NOMO-1 treated with DMSO at 0.1 percent for 48 hours (cell line): ENCODE measurements at regions not wholly inside any gene's neighbourhood (a gene's known extent, or its start where the extent isn't known, plus 50 kb on each side); places are given as distances from the start of the nearest gene placed in this dataset.
"Not testable (repeated sequence)": the region's sequence is repeated elsewhere in the genome, so short reads cannot be mapped to it uniquely, and the experiment has no call there.

Experiments
- DNase-seq: peaks from one replicate; lab custom pipeline; 2025; ENCODE audit not compliant: unreplicated experiment; lab: John Stamatoyannopoulos, UW

DNA sequence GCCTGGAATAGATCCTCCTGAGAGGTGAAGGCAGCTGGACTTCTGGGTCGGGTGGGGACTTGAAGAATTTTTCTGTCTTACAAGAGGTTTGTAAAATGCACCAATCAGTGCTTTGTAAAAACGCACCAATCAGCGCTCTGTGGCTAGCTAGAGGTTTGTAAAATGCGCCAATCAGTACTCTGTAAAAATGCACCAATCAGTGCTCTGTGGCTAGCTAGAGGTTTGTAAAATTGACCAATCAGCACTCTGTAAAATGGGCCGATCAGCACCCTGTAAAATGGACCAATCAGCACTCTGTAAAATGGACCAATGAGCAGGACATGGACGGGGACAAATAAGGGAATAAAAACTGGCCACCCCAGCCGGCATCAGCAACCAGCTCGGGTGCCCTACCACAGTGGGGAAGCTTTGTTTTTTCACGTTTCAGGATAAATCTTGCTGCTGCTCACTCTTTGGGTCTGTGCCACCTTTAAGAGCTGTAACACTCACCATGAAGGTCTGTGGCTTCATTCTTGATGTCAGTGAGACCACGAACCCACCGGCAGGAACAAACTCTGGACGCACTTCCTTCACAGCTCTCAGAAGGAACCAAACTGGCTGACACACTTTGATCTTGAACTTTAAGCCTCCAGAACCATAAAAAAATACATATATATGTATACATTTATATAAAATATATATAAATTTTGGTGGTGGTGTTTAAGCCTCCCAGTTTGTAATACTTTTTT, 197.8 kb upstream of the SLCO3A1 start:
- DNase-seq, result not testable (repeated sequence)

DNA sequence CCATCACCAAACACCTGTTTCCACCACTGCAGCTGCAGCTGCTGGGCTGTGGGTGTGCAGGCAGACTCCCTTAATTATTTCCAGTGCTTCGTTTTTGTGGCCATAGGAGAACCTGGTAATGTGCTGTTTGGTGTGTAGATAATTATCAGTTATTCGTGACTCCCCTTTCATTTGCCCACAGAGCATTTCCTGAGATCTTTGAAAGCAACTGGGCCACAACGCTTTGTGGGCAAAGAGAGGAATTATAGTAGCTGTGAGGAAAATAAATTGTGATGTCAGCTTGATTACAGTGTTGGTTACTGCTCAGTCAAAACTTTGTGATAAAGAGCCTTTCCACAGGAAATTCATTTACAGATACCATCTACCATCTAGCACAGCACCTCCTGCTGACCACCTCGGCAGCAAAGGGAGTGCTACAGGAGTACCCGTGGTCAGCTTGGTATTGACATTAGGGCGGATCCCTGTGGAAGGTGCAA, 193.3 kb upstream of the SLCO3A1 start:
- DNase-seq, result no peak

DNA sequence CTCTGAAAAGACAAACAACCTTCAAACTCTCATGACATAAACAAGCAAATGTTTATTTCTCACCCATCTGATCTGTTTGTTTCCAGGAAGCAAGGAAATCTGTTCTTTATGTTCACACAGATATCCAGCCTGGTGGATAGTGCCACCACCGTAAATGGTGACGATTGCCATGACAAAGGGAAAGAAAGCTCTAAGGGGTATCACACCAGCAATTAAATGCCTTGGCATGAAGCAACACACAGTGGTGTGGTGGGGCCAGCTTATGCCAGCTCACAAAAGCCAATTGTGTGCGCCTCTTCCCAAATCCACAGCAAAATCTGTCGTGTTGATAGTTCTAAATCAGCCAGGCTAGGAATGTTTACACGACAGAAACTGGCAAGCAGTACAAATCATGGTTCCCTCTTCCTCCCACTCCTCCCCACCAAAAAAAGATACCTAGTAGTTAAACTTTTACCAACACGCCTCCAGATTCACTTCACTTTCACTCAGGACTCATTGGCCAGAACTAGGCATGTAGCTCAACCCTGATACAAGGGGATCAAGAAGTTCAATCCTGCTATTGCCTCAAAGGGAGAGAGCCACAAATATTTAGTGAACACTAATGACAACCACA, 189.2 kb upstream of the SLCO3A1 start:
- no peak for DNase-seq

DNA sequence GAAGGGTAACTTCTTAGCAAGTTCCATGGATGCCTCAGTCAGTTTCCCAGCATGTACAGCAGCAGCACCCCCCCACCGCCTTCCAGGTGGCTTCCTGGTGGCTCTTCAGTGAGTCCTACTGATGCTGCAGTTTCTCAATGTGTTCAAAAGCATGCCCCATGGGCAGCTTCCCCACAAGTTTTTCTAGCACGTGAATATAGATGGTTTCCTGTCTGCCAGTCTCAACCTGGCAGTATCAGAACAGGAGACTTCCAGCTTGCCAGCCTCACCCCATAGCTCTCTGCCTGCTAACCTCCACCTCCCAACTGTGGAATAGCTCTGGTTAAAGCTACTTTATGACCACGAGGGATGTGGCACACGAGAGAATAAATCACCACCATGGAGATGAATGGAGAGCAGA, 188.3 kb upstream of the SLCO3A1 start:
- DNase-seq, result no peak

- DNase-seq, result no peak
These were observed 185.1 kb upstream of the SLCO3A1 start for GRCh38 chr15:91668370-91668769.

- DNase-seq, result no peak
These were observed 183.4 kb upstream of the SLCO3A1 start for GRCh38 chr15:91670108-91670507.

DNA sequence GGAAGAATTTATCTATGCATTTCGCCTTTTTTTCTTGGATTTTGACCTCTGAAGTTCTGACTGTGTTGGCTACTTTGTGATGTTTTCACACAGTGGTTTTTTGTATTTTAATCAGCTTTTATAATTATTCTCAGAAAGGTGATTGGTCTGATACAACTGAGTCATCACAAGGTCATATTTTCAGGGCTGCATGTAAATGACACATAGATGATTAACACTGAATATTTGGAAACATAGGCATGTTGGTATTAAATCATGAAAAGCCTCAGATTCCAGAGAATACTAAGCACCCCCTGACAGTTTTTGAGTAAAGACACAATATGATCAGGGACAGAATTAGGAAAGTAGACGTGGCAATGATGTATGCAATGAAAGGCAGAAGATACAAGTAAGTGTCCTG, 175.5 kb upstream of the SLCO3A1 start:
- no peak for DNase-seq

GRCh38 chr15:91679447-91679846, 174.1 kb upstream of the SLCO3A1 start:
- DNase-seq, result no peak

DNA sequence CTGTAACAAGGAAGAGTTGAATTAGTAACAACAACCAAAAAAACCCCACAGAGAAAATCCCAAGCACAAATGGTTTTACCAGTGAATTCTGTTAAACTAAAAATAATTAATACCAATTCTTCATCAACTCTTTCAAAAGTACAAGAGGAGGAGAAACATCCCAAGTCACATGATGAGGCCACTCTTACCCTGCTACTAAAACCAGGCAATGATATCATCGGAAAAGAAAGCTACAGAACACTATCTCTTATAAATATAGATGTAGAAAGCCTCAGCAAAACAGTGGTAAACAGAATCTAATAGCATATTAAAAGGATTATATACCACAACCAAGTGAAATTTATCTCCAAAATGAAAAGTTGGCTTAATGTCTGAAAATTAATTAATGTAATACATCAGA, 168.1 kb upstream of the SLCO3A1 start:
- no peak for DNase-seq

GRCh38 chr15:91688811-91689210, 164.7 kb upstream of the SLCO3A1 start:
- no peak for DNase-seq

DNA sequence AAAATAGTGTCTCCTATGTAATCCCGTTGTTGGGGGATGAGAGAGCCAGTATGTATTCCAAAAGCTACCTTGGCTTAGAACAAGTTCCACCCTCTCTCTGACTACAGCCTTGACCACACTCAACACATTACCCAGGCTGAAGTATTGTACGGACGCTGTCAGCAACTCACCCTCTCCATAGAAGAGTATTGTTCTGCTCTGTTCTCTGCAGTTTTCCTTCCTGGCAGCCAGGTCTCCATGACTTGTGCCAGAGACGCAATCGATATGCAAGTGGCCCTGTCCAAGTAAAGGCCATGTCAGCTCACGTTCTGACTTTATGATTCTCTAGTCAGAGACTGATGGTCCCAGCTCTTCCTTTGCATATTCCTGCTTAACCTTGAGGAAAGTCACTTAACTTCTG, 164.1 kb upstream of the SLCO3A1 start:
- DNase-seq, result no peak

DNA sequence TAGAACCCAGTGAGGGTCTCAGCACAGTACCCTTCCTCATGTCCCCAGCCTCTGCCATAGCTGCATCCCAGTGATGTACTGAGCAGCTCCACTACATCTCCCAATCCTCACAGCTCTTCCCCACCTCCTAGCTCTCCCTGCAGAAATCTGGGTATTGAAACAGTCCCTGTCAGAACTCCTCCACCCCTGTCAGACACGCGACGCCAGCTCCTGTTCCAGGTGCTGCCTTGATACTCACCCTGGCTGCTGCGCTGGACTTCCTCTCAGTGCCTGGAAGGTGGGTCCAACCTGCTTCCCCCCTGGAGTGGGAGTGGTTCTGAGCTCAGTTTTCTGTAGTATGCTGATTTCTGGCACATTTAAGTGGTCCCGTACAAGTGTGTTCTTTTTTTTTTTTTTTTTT, 160.9 kb upstream of the SLCO3A1 start:
- DNase-seq, result no peak

DNA sequence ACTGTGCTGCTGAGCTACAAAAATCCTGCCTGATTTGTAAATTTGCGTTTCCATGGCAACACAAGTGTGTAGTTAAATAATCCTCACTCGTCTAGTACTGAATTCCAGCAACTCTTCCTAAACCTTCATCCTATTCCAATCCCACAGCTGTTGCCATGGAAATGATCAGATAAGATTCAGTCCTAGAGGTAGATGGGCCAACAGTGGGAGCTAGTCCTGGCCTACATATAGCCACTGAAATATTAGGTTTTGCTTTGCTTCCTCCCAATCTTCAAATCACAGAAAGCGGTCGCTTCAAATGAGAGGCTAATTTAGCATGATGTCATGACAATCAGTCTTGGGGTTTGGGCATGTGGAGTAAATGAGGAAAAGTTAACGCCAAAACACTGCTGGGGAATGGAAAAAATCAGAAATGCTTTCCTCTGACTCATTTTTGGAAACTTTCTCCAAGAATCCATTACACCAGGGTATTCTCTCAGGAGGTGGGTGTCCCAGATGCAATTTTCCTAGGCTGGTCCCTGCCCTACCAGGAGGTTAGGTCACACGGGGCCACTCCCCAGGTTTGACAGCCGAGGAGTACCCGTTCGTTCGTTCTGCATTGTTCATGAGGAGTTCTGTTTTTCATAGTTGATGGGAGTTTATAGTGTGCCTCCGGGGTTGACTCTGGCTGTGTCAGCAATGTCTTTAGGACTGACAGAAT, 159.2 kb upstream of the SLCO3A1 start:
- no peak for DNase-seq

DNA sequence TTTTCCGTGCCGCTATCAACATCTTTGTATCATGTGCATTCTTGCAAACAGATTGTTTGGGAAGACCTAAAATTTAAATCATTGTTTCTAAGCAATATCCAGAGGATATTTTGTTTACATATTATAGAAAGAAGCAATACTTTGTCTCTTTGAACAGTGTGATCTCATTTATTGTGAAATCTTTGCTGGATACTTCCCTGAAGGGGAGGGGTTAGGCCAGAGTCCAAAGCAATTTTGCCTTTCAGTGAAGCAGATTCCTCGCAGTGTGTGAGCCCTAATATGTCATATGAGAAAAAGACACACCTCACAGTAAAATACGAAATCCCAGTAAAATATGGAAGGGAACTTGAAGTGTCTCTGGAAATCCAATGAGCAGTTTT, 158.7 kb upstream of the SLCO3A1 start:
- DNase-seq, result peak; percentile 6

DNA sequence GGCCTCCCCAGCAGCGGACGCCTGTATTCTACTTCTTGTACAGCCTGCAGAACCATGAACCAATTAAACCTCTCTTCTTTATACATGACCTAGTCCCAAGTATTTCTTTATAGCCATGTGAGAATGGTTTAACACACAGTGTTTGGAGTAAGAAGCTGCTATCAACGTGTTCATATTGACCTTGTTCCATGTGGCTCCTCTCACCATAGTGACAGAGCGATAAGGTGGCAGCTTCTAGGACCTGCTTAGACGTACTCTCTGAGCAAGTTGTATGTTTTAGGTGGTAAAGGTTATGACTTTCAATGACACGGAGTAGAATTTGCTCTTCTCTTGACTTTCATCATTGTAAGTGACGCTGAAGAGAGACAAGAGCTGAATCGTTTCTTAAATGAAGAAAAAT, 157.7 kb upstream of the SLCO3A1 start:
- DNase-seq, result no peak

GRCh38 chr15:91696981-91697380, 156.5 kb upstream of the SLCO3A1 start:
- no peak for DNase-seq

- DNase-seq, result no peak
These were observed 155.3 kb upstream of the SLCO3A1 start for GRCh38 chr15:91698241-91698640.

DNA sequence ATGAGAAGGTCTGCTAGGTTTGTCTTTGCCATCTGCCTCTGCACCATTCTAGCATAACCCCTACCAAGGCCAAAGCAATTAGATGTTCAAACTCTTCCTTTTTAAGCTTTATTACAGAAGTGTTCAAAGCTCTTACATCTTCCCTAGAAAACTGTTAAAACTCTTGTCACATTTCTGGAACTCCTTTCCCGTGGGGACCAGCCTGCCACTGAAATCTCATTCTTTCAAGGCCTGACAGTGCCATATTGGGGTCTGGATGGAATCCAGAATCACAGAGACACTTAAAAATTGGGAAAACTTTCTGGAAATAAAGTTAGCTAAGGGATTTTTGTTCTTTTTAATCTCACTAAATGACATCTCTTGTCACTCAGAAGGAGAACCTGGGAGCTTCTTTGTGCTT, 153.8 kb upstream of the SLCO3A1 start:
- no peak for DNase-seq

DNA sequence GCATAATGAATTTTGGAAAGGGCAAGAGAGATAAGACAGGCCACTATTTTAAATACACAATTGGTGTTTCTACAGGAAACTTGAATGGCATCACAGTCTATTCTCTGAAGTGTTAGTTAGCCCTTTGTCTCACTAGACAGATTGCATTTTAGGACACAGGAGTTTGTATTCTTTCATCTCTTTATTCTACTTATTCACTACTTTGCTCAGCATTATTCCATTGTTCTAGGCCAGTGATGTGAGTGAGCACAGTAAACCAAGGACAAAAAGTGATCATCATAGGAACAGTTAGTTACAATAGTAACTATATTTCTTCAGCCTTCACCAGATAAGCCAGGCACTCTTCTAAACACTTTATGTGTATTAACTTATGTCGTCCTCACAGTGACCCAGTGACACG, 150.2 kb upstream of the SLCO3A1 start:
- DNase-seq, result no peak

- DNase-seq, result no peak
These were observed 149.2 kb upstream of the SLCO3A1 start for GRCh38 chr15:91704343-91704742.

GRCh38 chr15:91706322-91707032, 147.0 kb upstream of the SLCO3A1 start:
- DNase-seq, result peak; percentile 91
